H1 (cell line): ENCODE measurements at regions not wholly inside any gene's neighbourhood (a gene's known extent, or its start where the extent isn't known, plus 50 kb on each side); places are given as distances from the start of the nearest gene placed in this dataset.

Source experiments
- ATF2 ChIP-seq: IDR thresholded peaks from 2 replicates; pipeline ENCODE4 v1.6.1; 2012; ENCODE audit warnings: low read length, inconsistent platforms
- CHD7 ChIP-seq: fragments of 300-600 bp; sonication (generic); IDR thresholded peaks from 2 replicates; pipeline ENCODE4 v1.7.1; 2012; ENCODE audit warnings: low read length, moderate library complexity, mild to moderate bottlenecking, inconsistent platforms; ENCODE audit not compliant: insufficient replicate concordance
- EGR1 ChIP-seq: IDR thresholded peaks from 2 replicates; pipeline ENCODE4 v1.6.1; 2011; ENCODE audit warnings: low read depth, low read length, borderline replicate concordance
- KDM1A ChIP-seq: fragments of 200-600, 300-600 bp; sonication (generic); IDR thresholded peaks from 2 replicates; pipeline ENCODE4 v1.7.1; 2016; ENCODE audit warnings: mild to moderate bottlenecking, low read length, borderline replicate concordance
- KDM5A ChIP-seq: fragments of 200-600 bp; IDR thresholded peaks from 2 replicates; pipeline ENCODE4 v1.7.1; 2012; ENCODE audit warnings: mild to moderate bottlenecking, low read length, inconsistent platforms, mixed read lengths
- MAX ChIP-seq: IDR thresholded peaks from 2 replicates; pipeline ENCODE4 v1.6.1; 2012; ENCODE audit warnings: inconsistent platforms
- POU5F1 ChIP-seq: IDR thresholded peaks from 2 replicates; pipeline ENCODE4 v1.6.1; 2011; ENCODE audit warnings: low read depth, mild to moderate bottlenecking, low read length, moderate library complexity
- RBBP5 ChIP-seq: IDR thresholded peaks from 2 replicates; pipeline ENCODE4 v1.7.1; 2012; ENCODE audit warnings: low read depth, mild to moderate bottlenecking, inconsistent platforms, low read length, moderate library complexity, borderline replicate concordance
- SP2 ChIP-seq: IDR thresholded peaks from 2 replicates; pipeline ENCODE4 v1.6.1; 2012; ENCODE audit warnings: mild to moderate bottlenecking, low read length, inconsistent platforms

- TF ChIP-seq ATF2 (no peak), SP2 (no peak), CHD7 (no peak), MAX (no peak), KDM1A (no peak), POU5F1 (no peak), RBBP5 (no peak), KDM5A (no peak), EGR1 (no peak)
- TF ChIP-seq, all 59 proteins: peak for 0
These were observed 168.1 kb upstream of the PARP11 start (continued) for GRCh38 chr12:4041187-4041885.
